B cell (primary cell): ENCODE measurements at regions not wholly inside any gene's neighbourhood (a gene's known extent, or its start where the extent isn't known, plus 50 kb on each side); places are given as distances from the start of the nearest gene placed in this dataset.

Experiments
- ATAC-seq: fragments of 200-7000 bp; cut with Tn5 transposase; one replicate; pipeline ENCODE4 v1.10.0; 2021; ENCODE audit warnings: low read depth, mild to moderate bottlenecking, moderate number of reproducible peaks, moderate library complexity
- CTCF ChIA-PET: fragments of 350-600 bp; sonication (Branson Sonifier 250); formaldehyde crosslinking; loops from one replicate; lab custom pipeline; 2021; ENCODE audit warnings: antibody characterized with exemption, inconsistent platforms; lab: Charles Lee
- POLR2A ChIA-PET: fragments of 350-600 bp; sonication (Branson Sonifier 250); formaldehyde crosslinking; loops from one replicate; lab custom pipeline; 2021; ENCODE audit warnings: antibody characterized with exemption; lab: Charles Lee
- DNase-seq: peaks from one replicate; pipeline ENCODE4 v3.0.0; 2013
- H2AFZ ChIP-seq: 2 replicates; pipeline ENCODE4 v1.6.1; 2012; ENCODE audit warnings: mild to moderate bottlenecking, low read depth, low read length; ENCODE audit not compliant: insufficient read depth, poor library complexity, severe bottlenecking
- H3K27ac ChIP-seq, 2 donors: 1 replicate in 1 of 2; 2 replicates in 1 of 2; pipeline ENCODE4 v1.5.1; 2012 to 2013; ENCODE audit warnings: low read length in 2 of 2, mild to moderate bottlenecking in 2 of 2, moderate library complexity in 1 of 2
- H3K27me3 ChIP-seq, 4 experiments: fragments of 200-600 bp in 1 of 4; sonication (generic) in 1 of 4; replicated peaks in 1 of 4; 1 replicate in 2 of 4; 2 replicates in 2 of 4; pipeline versions ENCODE4 v1.6.1 to v1.7.0; 2013 to 2016; ENCODE audit warnings: low read length in 3 of 4, mild to moderate bottlenecking in 2 of 4, mixed read lengths in 1 of 4, moderate library complexity in 1 of 4; ENCODE audit not compliant: insufficient read depth in 4 of 4, control insufficient read depth in 3 of 4; ENCODE audit errors: control extremely low read depth in 1 of 4
- H3K36me3 ChIP-seq, 2 experiments: replicated peaks in 1 of 2; 1 replicate in 1 of 2; 2 replicates in 1 of 2; pipeline versions ENCODE4 v1.6.1 to v1.7.1; 2013; ENCODE audit warnings: low read length in 1 of 2; ENCODE audit not compliant: insufficient read depth in 2 of 2, control insufficient read depth in 1 of 2; ENCODE audit errors: control extremely low read depth in 1 of 2, extremely low read depth in 1 of 2
- H3K4me1 ChIP-seq, 2 donors: fragments of 200-600 bp in 1 of 2; sonication (generic) in 1 of 2; 1 replicate in 1 of 2; 2 replicates in 1 of 2; pipeline versions ENCODE4 v1.5.1 to v1.6.1; 2013 to 2017; ENCODE audit warnings: low read length in 2 of 2; ENCODE audit not compliant: control insufficient read depth in 2 of 2, insufficient read depth in 2 of 2
- H3K4me2 ChIP-seq: replicated peaks from 2 replicates; pipeline ENCODE3; 2012; ENCODE audit warnings: mild to moderate bottlenecking, low read depth, low read length; ENCODE audit not compliant: poor library complexity, severe bottlenecking
- H3K4me3 ChIP-seq, 5 experiments: fragments of 200-600 bp in 1 of 5; sonication (generic) in 1 of 5; 1 replicate in 3 of 5; 2 replicates in 2 of 5; pipeline versions ENCODE4 v1.5.1 to v1.7.0; 2011 to 2016; ENCODE audit warnings: low read length in 4 of 5, mild to moderate bottlenecking in 4 of 5, low read depth in 2 of 5, control low read depth in 1 of 5, moderate library complexity in 1 of 5; ENCODE audit not compliant: insufficient read depth in 1 of 5; ENCODE audit errors: control extremely low read depth in 1 of 5, extremely low read depth in 1 of 5
- H3K79me2 ChIP-seq: fragments of 200-600 bp; sonication (generic); one replicate; pipeline ENCODE4 v1.6.0; 2016; ENCODE audit warnings: low read length; ENCODE audit not compliant: control insufficient read depth, insufficient read depth
- H3K9ac ChIP-seq: fragments of 200-600 bp; sonication (generic); 2 replicates; pipeline ENCODE4 v1.6.1; 2017; ENCODE audit warnings: mild to moderate bottlenecking, low read length, moderate library complexity
- H3K9me3 ChIP-seq, 3 donors: one replicate each; pipeline versions ENCODE4 v1.6.1 to v1.7.1; 2013; ENCODE audit warnings: low read length in 2 of 3; ENCODE audit not compliant: control insufficient read depth in 2 of 3, insufficient read depth in 1 of 3; ENCODE audit errors: control extremely low read depth in 1 of 3
- H4K20me1 ChIP-seq: 2 replicates; pipeline ENCODE4 v1.6.0; 2012; ENCODE audit warnings: mild to moderate bottlenecking, low read length; ENCODE audit not compliant: insufficient read depth, control insufficient read depth, poor library complexity, severe bottlenecking
- H3K27ac Mint-ChIP-seq: one replicate; pipeline ENCODE4 v1.8.0; 2021; ENCODE audit warnings: mixed read lengths
- H3K27me3 Mint-ChIP-seq: one replicate; pipeline ENCODE4 v1.8.0; 2021; ENCODE audit warnings: mixed read lengths
- H3K4me1 Mint-ChIP-seq: one replicate; pipeline ENCODE4 v1.8.0; 2021; ENCODE audit warnings: mixed read lengths
- H3K4me3 Mint-ChIP-seq: one replicate; pipeline ENCODE4 v1.8.0; 2021; ENCODE audit warnings: mixed read lengths
- H3K9me3 Mint-ChIP-seq: one replicate; pipeline ENCODE4 v1.8.0; 2022; ENCODE audit warnings: mixed read lengths; ENCODE audit not compliant: insufficient read depth
- EZH2 ChIP-seq: IDR thresholded peaks from 2 replicates; pipeline ENCODE4 v1.6.1; 2012; ENCODE audit warnings: borderline replicate concordance, low read depth, mild to moderate bottlenecking, moderate library complexity, low read length; ENCODE audit not compliant: insufficient read depth, poor library complexity, severe bottlenecking
- WGBS: methylation state at CpG from one replicate; pipeline ENCODE4 v1.1.5; 2013; ENCODE audit warnings: missing lambda C conversion rate; ENCODE audit not compliant: insufficient coverage; 5-methylcytosine and 5-hydroxymethylcytosine counted together
- intact Hi-C: fragments of 100-400 bp; cut with micrococcal nuclease; formaldehyde crosslinking; loops from one replicate; pipeline ENCODE4 v1.10.0; 2022
- TF ChIP-seq, protein P1 (sequence below): fragments of 200-600 bp; IDR thresholded peaks from one replicate; pipeline ENCODE4 v1.8.0; 2022; ENCODE audit warnings: antibody characterized with exemption, mild to moderate bottlenecking

DNA sequence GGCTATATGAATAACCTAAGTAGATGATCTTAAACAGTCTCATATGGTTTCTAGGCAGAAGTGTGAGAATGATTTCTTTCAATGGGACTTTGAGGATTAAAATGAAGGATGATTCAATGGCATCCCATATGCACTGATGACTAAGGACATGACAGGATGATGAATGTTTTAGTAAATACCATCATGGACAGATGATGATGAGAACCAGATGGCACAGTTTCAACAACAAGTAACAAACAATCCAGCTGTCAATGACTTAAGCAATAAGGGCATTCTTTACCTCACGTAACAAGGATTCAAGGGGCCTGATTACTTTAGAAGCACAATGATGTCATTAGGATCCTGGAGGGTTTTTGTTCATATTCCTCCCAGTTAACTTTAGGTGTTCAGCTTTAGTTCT lies 2678.4 kb downstream of the PCDH9 start:
- ATAC-seq (no peak), DNase-seq (no peak)
- ChIA-PET CTCF (no interaction called here), POLR2A (no interaction called here)
- Histone ChIP-seq H3K79me2 (no peaks in the 10 kb centered on the region), H3K4me3 (no peak overlapping the region), H3K4me1 (no peaks in the 10 kb centered on the region), H2AFZ (no peak overlapping the region), H3K4me2 (no peak overlapping the region), H3K27ac (no peak overlapping the region), H3K9ac (no peak overlapping the region), H4K20me1 (no peaks in the 10 kb centered on the region), H3K9me3 (no peaks in the 10 kb centered on the region), H3K36me3 (no peaks in the 10 kb centered on the region), H3K27me3 (no peaks in the 10 kb centered on the region)
- intact Hi-C loops: no loop called here
- TF ChIP-seq, protein P1, sequence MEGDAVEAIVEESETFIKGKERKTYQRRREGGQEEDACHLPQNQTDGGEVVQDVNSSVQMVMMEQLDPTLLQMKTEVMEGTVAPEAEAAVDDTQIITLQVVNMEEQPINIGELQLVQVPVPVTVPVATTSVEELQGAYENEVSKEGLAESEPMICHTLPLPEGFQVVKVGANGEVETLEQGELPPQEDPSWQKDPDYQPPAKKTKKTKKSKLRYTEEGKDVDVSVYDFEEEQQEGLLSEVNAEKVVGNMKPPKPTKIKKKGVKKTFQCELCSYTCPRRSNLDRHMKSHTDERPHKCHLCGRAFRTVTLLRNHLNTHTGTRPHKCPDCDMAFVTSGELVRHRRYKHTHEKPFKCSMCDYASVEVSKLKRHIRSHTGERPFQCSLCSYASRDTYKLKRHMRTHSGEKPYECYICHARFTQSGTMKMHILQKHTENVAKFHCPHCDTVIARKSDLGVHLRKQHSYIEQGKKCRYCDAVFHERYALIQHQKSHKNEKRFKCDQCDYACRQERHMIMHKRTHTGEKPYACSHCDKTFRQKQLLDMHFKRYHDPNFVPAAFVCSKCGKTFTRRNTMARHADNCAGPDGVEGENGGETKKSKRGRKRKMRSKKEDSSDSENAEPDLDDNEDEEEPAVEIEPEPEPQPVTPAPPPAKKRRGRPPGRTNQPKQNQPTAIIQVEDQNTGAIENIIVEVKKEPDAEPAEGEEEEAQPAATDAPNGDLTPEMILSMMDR: no peak
- no peak for TF ChIP-seq EZH2
- WGBS: no CpG with 5 or more reads among the region's 1 CpG
- H3K9me3 Mint-ChIP-seq: peaks cover 6% of the 10 kb centered on the region
- no peak overlapping the region for H3K27ac Mint-ChIP-seq
- no peaks in the 10 kb centered on the region for H3K4me1 Mint-ChIP-seq
- H3K27me3 Mint-ChIP-seq: no peaks in the 10 kb centered on the region
- H3K4me3 Mint-ChIP-seq: no peak overlapping the region

DNA sequence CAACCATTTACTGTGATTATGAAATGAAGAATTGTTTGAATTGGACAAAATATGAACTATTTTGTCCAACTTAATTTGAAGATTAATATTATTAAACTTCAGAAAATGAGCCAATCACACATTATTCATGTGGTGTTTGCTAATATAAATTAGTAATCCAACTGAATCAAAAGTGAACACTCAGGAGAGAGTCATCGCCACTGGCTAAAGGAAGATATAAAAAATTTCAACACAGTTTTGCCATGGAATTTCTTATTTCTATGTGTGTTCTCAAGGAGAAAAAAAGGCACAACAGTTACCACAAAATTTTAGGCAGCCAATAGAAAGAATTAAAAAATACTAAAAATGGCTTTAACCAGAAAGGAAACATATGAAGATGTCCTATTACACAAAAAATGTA lies 2683.8 kb downstream of the PCDH9 start:
- H3K27me3 Mint-ChIP-seq: no peaks in the 10 kb centered on the region
- no peak for ATAC-seq

More for the DNA sequence above, 2683.8 kb downstream of the PCDH9 start:
- no peaks in the 10 kb centered on the region for H3K27me3 ChIP-seq
- WGBS: no CpG with 5 or more reads among the region's 1 CpG
- H3K79me2 ChIP-seq: no peaks in the 10 kb centered on the region
- Mint-ChIP-seq H3K4me3 (no peak overlapping the region), H3K4me1 (no peaks in the 10 kb centered on the region), H3K9me3 (peaks cover 6% of the 10 kb centered on the region), H3K27ac (no peak overlapping the region)
- H3K4me2 ChIP-seq: no peak overlapping the region
- H2AFZ ChIP-seq: no peak overlapping the region
- no peaks in the 10 kb centered on the region for H3K4me1 ChIP-seq
- intact Hi-C loops: no loop called here
- H3K36me3 ChIP-seq: no peaks in the 10 kb centered on the region
- DNase-seq: no peak
- no peaks in the 10 kb centered on the region for H3K9me3 ChIP-seq
- no peaks in the 10 kb centered on the region for H4K20me1 ChIP-seq
- no peak overlapping the region for H3K9ac ChIP-seq
- no peak overlapping the region for H3K27ac ChIP-seq
- no peak overlapping the region for H3K4me3 ChIP-seq
- ChIA-PET POLR2A (no interaction called here), CTCF (no interaction called here)
- TF ChIP-seq, protein P1: no peak
- no peak for TF ChIP-seq EZH2
